ENCODE measurements at regions not wholly inside any gene's neighbourhood (a gene's known extent, or its start where the extent isn't known, plus 50 kb on each side); places are given as distances from the start of the nearest gene placed in this dataset.

DNA sequence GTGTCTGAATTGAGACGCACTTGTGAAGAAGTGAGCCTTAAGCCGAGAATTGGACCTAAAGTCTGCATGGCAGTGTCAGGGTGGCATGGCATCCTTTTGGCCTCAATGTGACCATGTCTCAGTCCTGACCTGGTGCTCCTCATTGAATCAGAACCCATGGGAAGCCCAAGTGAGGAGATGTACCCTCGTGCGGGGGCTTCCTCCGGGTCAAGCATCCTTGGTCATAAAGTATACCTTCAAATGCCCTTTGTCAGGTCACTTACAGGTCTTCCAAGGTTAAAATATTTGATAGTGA, 202.2 kb downstream of the GADD45G start:
- Histone ChIP-seq H3K79me2 (no peaks in the 10 kb centered on the region), H3K9me3 (ENCODE audit: low read depth) (no peaks in the 10 kb centered on the region), H3K4me2 (no peak overlapping the region), H3K4me1 (ENCODE audit: insufficient read depth) (peaks cover 3% of the 10 kb centered on the region), H4K20me1 (ENCODE audit: insufficient read depth, poor library complexity, severe bottlenecking) (no peaks in the 10 kb centered on the region), H3K27ac (no peak overlapping the region), H3K4me3 (no peak overlapping the region), H3K36me3 (replicated peaks; ENCODE audit: insufficient read depth, low read depth) (no peaks in the 10 kb centered on the region), H3K9me2 (replicated peaks; ENCODE audit: insufficient read depth) (no peaks in the 10 kb centered on the region), H2AFZ (no peak overlapping the region), H3K27me3 (no peaks in the 10 kb centered on the region)
- no peak for TF ChIP-seq EZH2 (IDR thresholded peaks at IDR 0.05; ENCODE audit: borderline replicate concordance)
- no peak for TF ChIP-seq EZH2phosphoT487 (IDR thresholded peaks at IDR 0.05; ENCODE audit: low read depth, severe bottlenecking, unreplicated experiment)
- TF ChIP-seq, protein P1, sequence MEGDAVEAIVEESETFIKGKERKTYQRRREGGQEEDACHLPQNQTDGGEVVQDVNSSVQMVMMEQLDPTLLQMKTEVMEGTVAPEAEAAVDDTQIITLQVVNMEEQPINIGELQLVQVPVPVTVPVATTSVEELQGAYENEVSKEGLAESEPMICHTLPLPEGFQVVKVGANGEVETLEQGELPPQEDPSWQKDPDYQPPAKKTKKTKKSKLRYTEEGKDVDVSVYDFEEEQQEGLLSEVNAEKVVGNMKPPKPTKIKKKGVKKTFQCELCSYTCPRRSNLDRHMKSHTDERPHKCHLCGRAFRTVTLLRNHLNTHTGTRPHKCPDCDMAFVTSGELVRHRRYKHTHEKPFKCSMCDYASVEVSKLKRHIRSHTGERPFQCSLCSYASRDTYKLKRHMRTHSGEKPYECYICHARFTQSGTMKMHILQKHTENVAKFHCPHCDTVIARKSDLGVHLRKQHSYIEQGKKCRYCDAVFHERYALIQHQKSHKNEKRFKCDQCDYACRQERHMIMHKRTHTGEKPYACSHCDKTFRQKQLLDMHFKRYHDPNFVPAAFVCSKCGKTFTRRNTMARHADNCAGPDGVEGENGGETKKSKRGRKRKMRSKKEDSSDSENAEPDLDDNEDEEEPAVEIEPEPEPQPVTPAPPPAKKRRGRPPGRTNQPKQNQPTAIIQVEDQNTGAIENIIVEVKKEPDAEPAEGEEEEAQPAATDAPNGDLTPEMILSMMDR (IDR thresholded peaks at IDR 0.05; ENCODE audit: poor library complexity) = no peak
- DNase-seq (ENCODE audit: low spot score) = no peak
- WGBS (ENCODE audit: low lambda C conversion rate, missing lambda C conversion rate) = 95% methylated on average over 5 of the region's 5 CpGs

DNA sequence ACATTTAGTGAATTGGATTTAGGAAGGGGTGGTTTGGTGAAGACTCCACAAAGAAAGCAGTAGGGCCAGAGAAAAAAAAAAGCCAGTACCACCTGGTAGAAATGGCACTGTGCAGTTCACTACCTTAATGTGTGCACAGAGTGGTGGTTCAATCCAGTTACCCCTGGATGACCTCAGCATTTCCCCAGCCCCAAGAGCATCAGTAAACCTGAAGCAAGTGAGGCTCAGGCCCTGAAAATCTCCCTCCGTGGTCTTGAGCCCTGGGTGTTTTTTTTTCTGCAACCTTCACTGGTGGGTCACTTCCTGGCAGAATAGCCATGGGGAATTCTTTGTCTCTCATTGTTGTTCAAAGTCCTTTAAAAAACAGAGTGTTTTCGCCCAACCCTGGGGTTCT, 202.9 kb downstream of the GADD45G start:
- WGBS (ENCODE audit: low lambda C conversion rate, missing lambda C conversion rate) = 80% methylated on average over 2 of the region's 2 CpGs
- Histone ChIP-seq H3K4me1 (ENCODE audit: insufficient read depth) (peaks cover 3% of the 10 kb centered on the region), H4K20me1 (ENCODE audit: insufficient read depth, poor library complexity, severe bottlenecking) (no peaks in the 10 kb centered on the region), H3K4me3 (no peak overlapping the region), H3K27ac (no peak overlapping the region), H3K79me2 (no peaks in the 10 kb centered on the region), H3K27me3 (no peaks in the 10 kb centered on the region), H3K9me3 (ENCODE audit: low read depth) (no peaks in the 10 kb centered on the region), H3K9me2 (replicated peaks; ENCODE audit: insufficient read depth) (no peaks in the 10 kb centered on the region), H3K36me3 (replicated peaks; ENCODE audit: insufficient read depth, low read depth) (no peaks in the 10 kb centered on the region), H2AFZ (no peak overlapping the region), H3K4me2 (no peak overlapping the region)
- DNase-seq (ENCODE audit: low spot score) = no peak
- TF ChIP-seq EZH2phosphoT487 (IDR thresholded peaks at IDR 0.05; ENCODE audit: low read depth, severe bottlenecking, unreplicated experiment) = no peak
- TF ChIP-seq, protein P1 (IDR thresholded peaks at IDR 0.05; ENCODE audit: poor library complexity) = no peak

DNA sequence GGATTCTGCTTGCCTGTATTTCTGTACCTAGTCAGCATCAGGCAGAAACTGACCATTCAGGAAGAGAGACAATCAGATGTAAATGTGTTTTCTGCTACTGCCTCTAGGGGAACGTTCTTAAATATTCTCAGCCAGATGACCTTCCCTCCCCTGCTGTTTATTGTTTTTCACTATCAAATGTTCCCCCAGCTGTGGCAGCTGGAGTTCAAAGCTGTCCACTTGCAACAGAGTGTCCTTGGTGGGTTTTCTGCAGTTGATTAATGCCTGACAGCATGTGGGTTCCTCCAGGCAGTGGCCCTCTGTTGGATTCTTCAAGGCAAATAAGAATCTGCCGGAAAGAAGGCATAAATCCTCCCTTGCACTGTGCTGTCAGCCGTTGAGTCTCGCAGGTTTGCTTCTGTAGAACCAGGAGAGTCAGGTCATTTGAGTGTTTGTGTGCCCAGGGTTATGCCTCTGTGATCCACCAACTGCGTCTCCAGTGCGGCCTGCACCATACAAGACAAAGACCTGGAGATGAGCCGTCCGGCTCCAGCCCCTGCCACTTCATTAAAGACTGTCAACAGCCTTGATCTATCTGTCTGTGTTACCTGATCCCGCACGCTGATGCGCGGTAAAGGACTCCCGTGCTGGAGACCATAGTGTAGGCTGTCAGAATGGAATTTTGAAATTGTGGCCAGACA, 203.4 kb downstream of the GADD45G start:
- Histone ChIP-seq H3K27ac (no peak overlapping the region), H3K79me2 (no peaks in the 10 kb centered on the region), H2AFZ (no peak overlapping the region), H3K27me3 (no peaks in the 10 kb centered on the region), H3K4me1 (ENCODE audit: insufficient read depth) (peaks cover 3% of the 10 kb centered on the region), H3K36me3 (replicated peaks; ENCODE audit: insufficient read depth, low read depth) (no peaks in the 10 kb centered on the region), H3K9me2 (replicated peaks; ENCODE audit: insufficient read depth) (no peaks in the 10 kb centered on the region), H3K9me3 (ENCODE audit: low read depth) (no peaks in the 10 kb centered on the region), H3K4me3 (no peak overlapping the region), H4K20me1 (ENCODE audit: insufficient read depth, poor library complexity, severe bottlenecking) (no peaks in the 10 kb centered on the region), H3K4me2 (no peak overlapping the region)
- DNase-seq (ENCODE audit: low spot score) = no peak
- 68% methylated on average over 13 of the region's 13 CpGs for WGBS (ENCODE audit: low lambda C conversion rate, missing lambda C conversion rate)
- TF ChIP-seq, protein P1 (IDR thresholded peaks at IDR 0.05; ENCODE audit: poor library complexity) = peak; percentile 10
- no peak for TF ChIP-seq EZH2 (IDR thresholded peaks at IDR 0.05; ENCODE audit: borderline replicate concordance)

DNA sequence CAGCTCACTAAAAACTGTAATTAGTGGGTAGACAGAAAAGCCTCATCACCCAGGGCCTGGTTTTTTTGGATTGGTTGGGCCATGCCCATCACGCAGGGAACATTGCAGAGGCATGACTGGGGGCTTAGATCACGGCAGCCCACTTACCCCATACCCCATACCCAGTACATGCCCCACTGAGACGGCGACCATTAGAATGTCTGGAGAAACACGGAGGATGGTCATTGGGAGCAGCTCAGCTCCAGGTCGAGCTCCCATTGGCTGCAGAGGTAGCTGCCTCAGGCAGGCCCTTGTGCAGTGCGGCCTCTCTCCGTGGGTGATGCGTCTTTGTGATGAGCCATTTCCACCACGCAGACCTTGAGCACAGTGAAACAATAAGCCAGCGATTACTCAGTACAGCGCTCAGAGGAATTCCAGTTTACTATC, 204.0 kb downstream of the GADD45G start:
- peaks cover 3% of the 10 kb centered on the region for H3K4me1 ChIP-seq (ENCODE audit: insufficient read depth)
- no peaks in the 10 kb centered on the region for H3K9me3 ChIP-seq (ENCODE audit: low read depth)
- H3K4me3 ChIP-seq = no peak overlapping the region
- no peaks in the 10 kb centered on the region for H3K36me3 ChIP-seq (replicated peaks; ENCODE audit: insufficient read depth, low read depth)
- TF ChIP-seq EZH2 (IDR thresholded peaks at IDR 0.05; ENCODE audit: borderline replicate concordance) (no peak), EZH2phosphoT487 (IDR thresholded peaks at IDR 0.05; ENCODE audit: low read depth, severe bottlenecking, unreplicated experiment) (no peak)
- TF ChIP-seq, protein P1 (IDR thresholded peaks at IDR 0.05; ENCODE audit: poor library complexity) = no peak
- H3K27me3 ChIP-seq = no peaks in the 10 kb centered on the region
- no peaks in the 10 kb centered on the region for H3K79me2 ChIP-seq
- H3K27ac ChIP-seq = no peak overlapping the region
- 89% methylated on average over 12 of the region's 12 CpGs for WGBS (ENCODE audit: low lambda C conversion rate, missing lambda C conversion rate)
- H3K4me2 ChIP-seq = no peak overlapping the region
- H3K9me2 ChIP-seq (replicated peaks; ENCODE audit: insufficient read depth) = no peaks in the 10 kb centered on the region
- H4K20me1 ChIP-seq (ENCODE audit: insufficient read depth, poor library complexity, severe bottlenecking) = no peaks in the 10 kb centered on the region
- DNase-seq (ENCODE audit: low spot score) = no peak
- H2AFZ ChIP-seq = no peak overlapping the region

Measured in hepatocyte (in vitro differentiated cells).